Renal cortex interstitium (tissue), 11 donors: ENCODE measurements at regions not wholly inside any gene's neighbourhood (a gene's known extent, or its start where the extent isn't known, plus 50 kb on each side); places are given as distances from the start of the nearest gene placed in this dataset.
"Not testable (repeated sequence)": the region's sequence is repeated elsewhere in the genome, so short reads cannot be mapped to it uniquely, and the experiment has no call there.

Experiments
- DNase-seq, 11 donors: peaks; one replicate each; pipeline ENCODE4 v3.0.0-alpha.2; 2013; ENCODE audit warnings: low read depth in 9 of 11, low spot score in 4 of 11; ENCODE audit errors: extremely low read depth in 1 of 11

- DNase-seq: no peak
Observed at GRCh38 chr10:25843551-25844170, 90.4 kb upstream of the MYO3A start.

- not testable (repeated sequence) for DNase-seq
Observed at GRCh38 chr10:25844716-25845115, 89.3 kb upstream of the MYO3A start.

- no peak for DNase-seq
Observed at GRCh38 chr10:25849268-25849667, 84.8 kb upstream of the MYO3A start.

- no peak for DNase-seq
Observed at GRCh38 chr10:25849988-25850387, 84.0 kb upstream of the MYO3A start.

- DNase-seq: no peak
Observed at GRCh38 chr10:25851548-25851947, 82.5 kb upstream of the MYO3A start.

GRCh38 chr10:25852364-25852941 lies 81.6 kb upstream of the MYO3A start:
- DNase-seq: no peak

- no peak for DNase-seq
Observed at GRCh38 chr10:25858076-25858475, 76.0 kb upstream of the MYO3A start.

GRCh38 chr10:25865267-25865666 lies 68.8 kb upstream of the MYO3A start:
- no peak for DNase-seq

GRCh38 chr10:25867321-25867720 lies 66.7 kb upstream of the MYO3A start:
- DNase-seq: no peak

GRCh38 chr10:25869067-25869591 lies 64.9 kb upstream of the MYO3A start:
- no peak for DNase-seq

GRCh38 chr10:25869609-25870008 lies 64.4 kb upstream of the MYO3A start:
- no peak for DNase-seq

GRCh38 chr10:25874402-25874801 lies 59.6 kb upstream of the MYO3A start:
- DNase-seq: not testable (repeated sequence)

- peak; percentile 56 to 80 (median 62) for DNase-seq
Observed at GRCh38 chr10:25875556-25876165, 58.4 kb upstream of the MYO3A start.

- DNase-seq: no peak
Observed at GRCh38 chr10:25877296-25877695, 56.7 kb upstream of the MYO3A start.
